Erythroblast (primary cell): ENCODE measurements at regions not wholly inside any gene's neighbourhood (a gene's known extent, or its start where the extent isn't known, plus 50 kb on each side); places are given as distances from the start of the nearest gene placed in this dataset.

Experiments used
- GATA1 ChIP-seq: IDR thresholded peaks from 2 replicates; pipeline ENCODE4 v1.6.1; 2011; ENCODE audit warnings: low read depth, mild to moderate bottlenecking, control low read depth, low read length, moderate library complexity
- POLR2A ChIP-seq: IDR thresholded peaks from 2 replicates; pipeline ENCODE4 v1.6.1; 2011; ENCODE audit warnings: mild to moderate bottlenecking, low read length

DNA sequence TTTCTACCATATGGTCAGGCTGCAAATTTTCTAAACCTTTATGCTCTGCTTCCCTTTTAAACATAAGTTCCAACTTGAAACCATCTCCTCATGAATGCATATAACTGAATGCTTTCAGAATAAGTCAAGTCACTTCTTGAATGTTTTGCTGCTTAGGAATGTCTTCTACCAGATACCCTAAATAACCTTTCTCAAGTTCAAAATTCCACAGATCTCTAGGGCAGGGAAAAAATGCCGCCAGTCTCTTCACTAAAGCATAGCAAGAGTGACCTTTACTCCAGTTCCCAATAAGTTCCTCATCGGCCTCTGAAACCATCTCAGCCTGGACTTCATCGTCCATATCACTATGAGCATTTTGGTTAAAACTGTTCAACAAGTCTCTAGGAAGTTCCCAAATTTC lies 1011.2 kb upstream of the CITED2 start:
- no peak for TF ChIP-seq POLR2A
- no peak for TF ChIP-seq GATA1
